ENCODE measurements at regions not wholly inside any gene's neighbourhood (a gene's known extent, or its start where the extent isn't known, plus 50 kb on each side); places are given as distances from the start of the nearest gene placed in this dataset.
A peak's percentile ranks its signal among the peaks of the same experiment; 100 is the strongest.
"Not testable (repeated sequence)": the region's sequence is repeated elsewhere in the genome, so short reads cannot be mapped to it uniquely, and the experiment has no call there.

DNA sequence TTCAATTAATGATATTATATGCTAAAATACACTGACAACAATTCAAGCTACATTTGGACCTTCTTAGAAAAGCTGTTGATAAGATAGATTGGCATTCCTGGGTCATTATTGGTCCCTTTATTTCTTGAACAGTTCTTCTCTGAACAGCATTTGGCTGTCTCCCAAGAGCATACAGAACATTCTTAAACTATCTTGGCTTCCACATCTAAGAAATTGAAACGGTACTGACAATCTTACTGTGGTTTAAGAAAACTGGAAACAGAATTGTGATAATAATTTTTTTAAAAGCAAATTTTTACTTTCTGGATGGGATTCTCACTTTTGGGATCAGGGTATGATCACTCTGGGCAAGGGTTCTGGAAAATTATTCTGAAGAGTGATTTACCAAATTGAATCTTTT is 161.7 kb upstream of the ZNF385D start:
- TF ChIP-seq, protein P1, sequence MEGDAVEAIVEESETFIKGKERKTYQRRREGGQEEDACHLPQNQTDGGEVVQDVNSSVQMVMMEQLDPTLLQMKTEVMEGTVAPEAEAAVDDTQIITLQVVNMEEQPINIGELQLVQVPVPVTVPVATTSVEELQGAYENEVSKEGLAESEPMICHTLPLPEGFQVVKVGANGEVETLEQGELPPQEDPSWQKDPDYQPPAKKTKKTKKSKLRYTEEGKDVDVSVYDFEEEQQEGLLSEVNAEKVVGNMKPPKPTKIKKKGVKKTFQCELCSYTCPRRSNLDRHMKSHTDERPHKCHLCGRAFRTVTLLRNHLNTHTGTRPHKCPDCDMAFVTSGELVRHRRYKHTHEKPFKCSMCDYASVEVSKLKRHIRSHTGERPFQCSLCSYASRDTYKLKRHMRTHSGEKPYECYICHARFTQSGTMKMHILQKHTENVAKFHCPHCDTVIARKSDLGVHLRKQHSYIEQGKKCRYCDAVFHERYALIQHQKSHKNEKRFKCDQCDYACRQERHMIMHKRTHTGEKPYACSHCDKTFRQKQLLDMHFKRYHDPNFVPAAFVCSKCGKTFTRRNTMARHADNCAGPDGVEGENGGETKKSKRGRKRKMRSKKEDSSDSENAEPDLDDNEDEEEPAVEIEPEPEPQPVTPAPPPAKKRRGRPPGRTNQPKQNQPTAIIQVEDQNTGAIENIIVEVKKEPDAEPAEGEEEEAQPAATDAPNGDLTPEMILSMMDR (conservative IDR thresholded peaks at IDR 0.05; ENCODE audit: low read depth, low read length) = no peak
- no peak overlapping the region for H3K4me3 ChIP-seq (ENCODE audit: low read length)
- DNase-seq (ENCODE audit: low read depth) = no peak

DNA sequence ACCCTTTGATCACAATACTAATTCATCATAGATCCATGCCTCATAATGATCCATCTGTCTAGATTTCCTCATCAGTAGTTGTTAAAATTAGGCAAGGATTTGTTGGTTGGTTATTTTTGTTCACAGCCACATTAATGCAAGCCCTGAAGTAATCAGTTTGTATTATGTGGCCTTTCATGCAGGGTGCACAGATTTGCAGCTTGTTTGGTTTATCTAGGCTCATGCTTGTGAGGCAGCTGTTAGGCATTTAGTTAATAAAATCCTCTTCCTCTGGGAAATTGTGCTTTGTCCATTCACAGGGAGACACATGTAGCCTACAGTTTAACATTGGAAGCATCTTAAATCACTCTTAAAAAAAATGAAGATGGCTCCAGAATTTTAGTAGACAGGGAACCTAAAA is 162.8 kb upstream of the ZNF385D start:
- no peak overlapping the region for H3K4me3 ChIP-seq (ENCODE audit: low read length)
- peak; percentile 38 for DNase-seq (ENCODE audit: low read depth)
- TF ChIP-seq, protein P1 (conservative IDR thresholded peaks at IDR 0.05; ENCODE audit: low read depth, low read length) = no peak

DNA sequence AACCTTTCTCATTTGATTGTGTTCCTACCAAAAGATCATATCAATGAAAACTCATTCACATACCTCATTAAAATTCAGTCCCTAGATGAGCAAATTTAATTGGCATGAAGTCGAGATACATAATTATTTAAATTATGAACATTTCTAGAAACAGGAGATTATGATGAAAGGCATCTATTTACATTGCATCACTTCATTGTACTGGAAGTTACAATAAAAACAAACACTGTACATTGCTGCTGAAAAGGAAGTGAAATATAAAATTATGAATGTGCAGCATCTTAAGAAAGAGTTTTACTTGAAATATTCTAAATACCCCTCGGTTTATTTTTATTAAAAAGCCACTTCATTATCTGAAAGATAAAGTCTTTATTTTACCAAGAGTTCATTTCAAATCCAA is 163.4 kb upstream of the ZNF385D start:
- H3K4me3 ChIP-seq (ENCODE audit: low read length) = no peak overlapping the region
- TF ChIP-seq, protein P1 (conservative IDR thresholded peaks at IDR 0.05; ENCODE audit: low read depth, low read length) = no peak
- DNase-seq (ENCODE audit: low read depth) = no peak

DNA sequence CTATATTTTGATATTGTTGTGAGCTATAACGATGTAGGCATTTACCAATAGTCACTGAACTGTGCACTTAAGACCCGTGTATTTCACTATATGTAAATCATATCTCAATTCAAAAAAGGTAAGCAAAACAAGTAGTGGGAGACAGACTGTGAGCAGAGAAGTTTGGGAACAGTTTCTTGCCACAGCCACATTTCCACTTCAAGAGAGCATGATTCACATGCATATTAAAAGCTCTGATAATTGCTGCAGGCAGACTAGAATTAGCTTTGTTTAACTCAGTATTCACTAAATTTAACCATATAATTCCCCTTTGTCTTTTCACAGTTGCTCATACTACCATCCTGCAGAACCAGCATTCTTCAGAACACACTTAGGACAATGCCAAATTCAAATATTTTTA is 168.4 kb upstream of the ZNF385D start:
- DNase-seq (ENCODE audit: low read depth) = no peak
- TF ChIP-seq, protein P1 (conservative IDR thresholded peaks at IDR 0.05; ENCODE audit: low read depth, low read length) = no peak

DNA sequence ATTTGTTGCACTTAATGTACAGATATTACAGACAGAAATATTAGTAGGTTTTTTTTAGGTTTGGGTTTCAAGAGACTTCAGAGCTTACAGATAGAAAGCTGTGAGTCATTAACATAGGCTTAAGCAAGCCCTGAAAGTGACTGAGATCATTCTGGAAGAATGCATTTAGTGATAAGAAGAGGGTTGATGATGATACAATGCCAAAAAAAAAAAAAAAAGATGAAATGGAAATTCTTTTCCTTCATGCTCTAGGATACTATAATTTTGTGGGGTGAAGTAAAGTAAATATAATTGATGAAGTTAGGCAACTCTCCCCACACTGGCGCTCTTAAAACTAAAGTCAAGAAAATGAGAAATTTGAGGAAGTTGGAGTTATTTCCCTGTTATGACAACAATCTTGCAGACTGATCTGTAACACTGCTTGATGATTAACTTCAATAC is 169.4 kb upstream of the ZNF385D start:
- peak; percentile 40 for DNase-seq (ENCODE audit: low read depth)
- no peak overlapping the region for H3K4me3 ChIP-seq (ENCODE audit: low read length)
- TF ChIP-seq, protein P1 (conservative IDR thresholded peaks at IDR 0.05; ENCODE audit: low read depth, low read length) = no peak

More for the DNA sequence above, 168.4 kb upstream of the ZNF385D start:
- H3K4me3 ChIP-seq (ENCODE audit: low read length) = no peak overlapping the region

DNA sequence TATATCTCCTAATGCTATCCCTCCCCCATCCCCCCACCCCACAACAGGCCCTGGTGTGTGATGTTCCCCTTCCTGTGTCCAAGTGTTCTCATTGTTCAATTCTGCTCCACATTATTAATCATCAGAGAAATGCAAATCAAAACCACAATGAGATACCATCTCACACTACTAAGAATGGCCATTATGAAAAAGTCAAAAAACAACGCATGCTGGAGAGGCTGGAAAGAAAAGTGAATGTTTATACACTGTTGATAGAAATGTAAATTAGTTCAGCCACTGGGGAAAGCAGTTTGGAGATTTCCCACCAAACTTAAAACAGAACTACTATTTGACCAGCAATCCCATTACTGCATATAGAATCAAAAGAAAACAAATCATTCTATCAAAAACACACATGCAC is 172.1 kb upstream of the ZNF385D start:
- not testable (repeated sequence) for H3K4me3 ChIP-seq (ENCODE audit: low read length); DNase-seq (ENCODE audit: low read depth)

DNA sequence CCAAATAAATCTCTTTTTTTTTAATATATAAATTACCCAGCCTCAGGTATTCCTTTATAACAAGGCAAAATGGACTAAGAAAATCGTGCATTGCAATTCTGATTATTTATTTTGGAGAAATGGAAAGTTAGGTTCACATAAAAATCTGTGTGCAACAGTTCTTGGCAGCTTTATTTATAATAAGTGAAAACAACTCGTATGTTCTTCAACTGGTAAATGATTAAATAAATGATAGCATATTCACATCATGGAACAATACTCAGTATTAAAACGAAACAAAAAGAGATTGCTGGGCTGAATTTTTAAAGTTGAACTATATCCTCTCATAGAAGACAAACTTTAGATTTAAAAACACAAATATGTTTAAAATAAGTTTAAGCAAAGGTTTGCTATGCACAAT is 176.3 kb upstream of the ZNF385D start:
- H3K4me3 ChIP-seq (ENCODE audit: low read length) = no peak overlapping the region
- no peak for DNase-seq (ENCODE audit: low read depth)
- TF ChIP-seq, protein P1 (conservative IDR thresholded peaks at IDR 0.05; ENCODE audit: low read depth, low read length) = no peak

DNA sequence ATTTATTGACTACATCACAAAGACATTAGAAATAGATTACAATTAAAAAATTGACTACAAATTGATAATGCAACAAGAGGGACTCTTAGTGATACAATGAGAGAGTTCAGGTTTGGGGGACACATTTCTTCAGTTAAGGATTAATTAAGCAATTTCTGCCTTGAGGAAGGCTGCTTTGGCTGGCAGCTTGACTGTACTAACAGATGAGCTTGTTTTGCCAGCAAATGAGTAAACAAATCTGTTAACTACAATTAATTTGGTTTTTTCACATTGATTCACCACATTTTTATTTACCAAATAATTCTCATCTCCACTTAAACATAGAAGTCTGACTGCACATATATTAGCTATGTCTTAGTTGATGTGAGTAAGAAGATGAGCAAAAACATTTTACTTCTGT is 183.6 kb upstream of the ZNF385D start:
- TF ChIP-seq, protein P1 (conservative IDR thresholded peaks at IDR 0.05; ENCODE audit: low read depth, low read length) = no peak
- H3K4me3 ChIP-seq (ENCODE audit: low read length) = no peak overlapping the region
- no peak for DNase-seq (ENCODE audit: low read depth)
